GM18499 (cell line): ENCODE measurements at regions not wholly inside any gene's neighbourhood (a gene's known extent, or its start where the extent isn't known, plus 50 kb on each side); places are given as distances from the start of the nearest gene placed in this dataset.

Experiments
- ATAC-seq: cut with Tn5 transposase; IDR thresholded peaks from one replicate; pipeline ENCODE4 v1.9.1; 2021; ENCODE audit warnings: moderate number of reproducible peaks; ENCODE audit not compliant: insufficient read depth, unreplicated experiment

- no peak for ATAC-seq
Observed at GRCh38 chr2:65870826-65871225, 438.4 kb upstream of the SPRED2 start.

GRCh38 chr2:65869296-65869695 lies 436.9 kb upstream of the SPRED2 start:
- no peak for ATAC-seq

DNA sequence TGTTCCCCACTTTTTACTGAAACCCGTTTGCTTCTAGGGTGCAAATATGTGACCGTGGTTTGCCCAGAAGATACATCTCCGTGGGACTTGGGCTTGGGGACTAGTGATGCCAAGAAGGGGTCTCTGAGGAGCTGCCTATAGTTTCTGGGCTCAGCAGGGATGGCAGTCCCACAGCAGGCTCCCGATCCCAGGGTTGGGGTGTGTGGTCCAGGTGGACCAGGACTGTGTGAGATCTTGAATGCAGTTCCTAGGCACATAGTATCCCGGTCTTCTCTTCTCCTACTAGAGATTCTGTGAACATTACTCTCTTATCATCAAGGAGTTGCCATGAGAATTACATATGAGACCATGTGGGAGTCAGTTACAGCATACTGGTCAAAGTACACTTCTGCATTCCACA lies 435.8 kb upstream of the SPRED2 start:
- no peak for ATAC-seq

DNA sequence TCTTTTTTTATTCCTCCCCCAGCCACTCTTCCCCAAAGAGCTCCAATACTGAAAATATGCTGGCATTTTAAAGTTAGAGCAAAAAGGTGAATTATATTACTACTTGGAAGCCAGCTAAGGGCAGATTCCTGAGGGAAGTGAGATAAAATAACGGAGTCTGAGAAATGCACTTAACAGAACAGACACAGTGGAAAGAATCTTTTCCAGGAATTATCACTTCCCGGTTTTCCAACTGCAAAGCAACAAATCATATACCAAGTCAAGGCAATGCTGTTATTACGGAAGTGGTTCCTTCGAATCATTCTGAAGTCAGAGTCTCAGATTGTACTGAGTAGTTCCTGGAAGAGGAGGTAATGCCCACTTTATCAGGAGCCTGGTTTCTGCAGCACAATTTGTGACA lies 435.0 kb upstream of the SPRED2 start:
- no peak for ATAC-seq

DNA sequence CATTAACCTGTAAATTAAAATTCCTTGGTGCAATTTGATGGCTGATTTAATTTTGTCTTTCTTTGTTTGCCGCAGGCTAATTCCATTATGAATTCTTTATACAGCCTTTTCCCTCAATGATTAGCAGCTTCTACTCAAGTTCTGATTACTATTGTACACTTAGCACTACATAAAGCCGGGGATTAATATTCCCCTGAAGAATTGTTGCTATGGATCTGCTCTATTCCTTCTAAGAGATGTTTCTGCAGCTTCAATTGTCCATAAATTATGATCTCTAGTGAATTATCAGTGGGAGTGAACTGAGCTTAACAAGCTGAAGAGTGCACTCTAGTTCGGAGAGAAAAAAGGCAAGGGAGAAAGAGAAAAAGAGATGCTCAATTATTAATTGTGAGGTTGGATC lies 433.7 kb upstream of the SPRED2 start:
- no peak for ATAC-seq

DNA sequence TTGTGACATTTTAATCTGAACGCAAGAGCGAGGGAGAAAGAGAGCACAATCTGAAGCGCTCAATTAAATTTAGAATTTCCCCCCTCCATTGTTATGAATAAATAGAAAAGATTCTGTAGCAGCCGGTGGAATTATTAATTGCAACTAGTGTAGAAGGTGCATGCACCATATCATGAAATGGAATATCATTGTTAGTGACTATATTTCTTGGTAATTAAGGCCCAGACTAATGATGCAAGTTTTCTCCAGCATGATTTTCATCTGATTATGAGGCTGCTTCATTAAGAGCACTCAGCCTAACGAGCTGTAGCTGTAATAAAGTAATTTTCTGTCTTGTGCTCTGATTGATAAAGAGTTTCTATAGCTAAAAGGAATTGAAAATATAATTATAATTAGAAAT lies 432.2 kb upstream of the SPRED2 start:
- ATAC-seq: no peak

- no peak for ATAC-seq
Observed at GRCh38 chr2:65863713-65864112, 431.3 kb upstream of the SPRED2 start.

DNA sequence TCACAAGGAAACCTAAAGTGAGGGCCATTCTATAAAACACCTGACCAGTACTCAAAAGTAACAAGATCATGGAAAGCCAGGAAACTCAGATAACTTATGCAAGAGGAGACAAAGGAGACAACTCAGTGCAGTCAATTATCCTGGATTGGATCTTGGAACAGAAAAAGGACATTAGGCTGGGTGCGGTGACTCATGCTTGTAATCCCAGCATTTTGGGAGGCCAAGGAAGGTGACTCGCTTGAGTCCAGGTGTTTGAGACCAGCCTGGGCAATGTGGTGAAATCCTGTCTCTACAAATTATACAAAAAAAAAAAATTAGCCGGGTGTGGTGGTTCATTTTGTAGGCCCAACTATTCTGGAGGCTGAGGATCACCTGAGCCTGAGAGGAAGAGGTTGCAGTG lies 424.5 kb upstream of the SPRED2 start:
- no peak for ATAC-seq

GRCh38 chr2:65856423-65856822 lies 424.0 kb upstream of the SPRED2 start:
- ATAC-seq: no peak

DNA sequence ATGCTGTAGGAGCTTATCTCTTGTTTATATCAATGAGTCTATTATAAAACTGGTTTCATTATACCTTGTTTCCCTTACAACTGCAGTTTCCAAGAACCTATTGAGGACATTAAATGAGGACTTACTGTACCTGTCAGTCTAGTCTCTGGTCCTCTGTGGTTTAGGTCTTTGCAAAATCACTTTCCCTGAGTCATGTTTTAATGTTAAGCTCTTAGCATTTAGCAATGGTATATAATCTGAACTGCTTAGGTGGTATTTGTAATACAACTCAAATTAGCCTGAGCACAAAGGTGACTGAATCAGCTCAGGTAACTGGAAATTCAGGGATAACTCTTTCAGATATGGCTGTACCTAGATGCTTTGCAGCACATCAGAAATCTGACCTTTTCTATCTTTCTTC lies 418.3 kb upstream of the SPRED2 start:
- no peak for ATAC-seq

DNA sequence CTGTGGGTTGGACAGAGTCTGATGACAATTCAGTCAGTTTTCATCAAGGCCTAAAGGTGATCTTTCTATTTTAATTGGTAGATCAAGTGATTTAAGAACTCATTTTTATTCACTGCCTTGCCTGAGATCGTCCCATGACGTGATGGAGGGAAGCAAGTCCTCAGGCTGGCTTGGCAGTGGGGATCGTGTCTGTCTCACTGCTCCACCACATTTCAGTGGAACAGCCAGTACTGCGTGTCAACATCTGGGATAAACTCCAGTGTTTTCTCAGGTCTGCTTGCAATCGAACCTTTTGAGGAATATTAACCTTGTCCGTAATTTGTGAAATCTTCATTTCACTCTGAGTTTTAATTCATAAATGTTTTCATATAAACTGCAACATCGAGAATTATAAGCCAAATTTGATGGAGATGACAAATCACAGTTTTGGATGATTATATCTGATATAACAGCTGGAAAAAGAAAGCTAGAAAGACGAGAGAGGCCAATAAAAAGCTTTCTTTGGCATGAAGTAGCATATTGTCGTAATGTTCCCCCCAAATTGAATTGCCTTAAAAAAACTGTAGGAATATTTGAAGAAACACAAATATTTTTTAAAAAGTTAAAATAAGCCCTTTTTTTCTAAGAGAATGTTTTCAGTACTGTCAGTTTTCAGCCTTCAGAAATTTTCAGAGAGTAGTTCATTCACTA lies 414.7 kb upstream of the SPRED2 start:
- no peak for ATAC-seq

- ATAC-seq: no peak
Observed at GRCh38 chr2:65845442-65846182, 413.2 kb upstream of the SPRED2 start.

- no peak for ATAC-seq
Observed at GRCh38 chr2:65842104-65842503, 409.7 kb upstream of the SPRED2 start.

DNA sequence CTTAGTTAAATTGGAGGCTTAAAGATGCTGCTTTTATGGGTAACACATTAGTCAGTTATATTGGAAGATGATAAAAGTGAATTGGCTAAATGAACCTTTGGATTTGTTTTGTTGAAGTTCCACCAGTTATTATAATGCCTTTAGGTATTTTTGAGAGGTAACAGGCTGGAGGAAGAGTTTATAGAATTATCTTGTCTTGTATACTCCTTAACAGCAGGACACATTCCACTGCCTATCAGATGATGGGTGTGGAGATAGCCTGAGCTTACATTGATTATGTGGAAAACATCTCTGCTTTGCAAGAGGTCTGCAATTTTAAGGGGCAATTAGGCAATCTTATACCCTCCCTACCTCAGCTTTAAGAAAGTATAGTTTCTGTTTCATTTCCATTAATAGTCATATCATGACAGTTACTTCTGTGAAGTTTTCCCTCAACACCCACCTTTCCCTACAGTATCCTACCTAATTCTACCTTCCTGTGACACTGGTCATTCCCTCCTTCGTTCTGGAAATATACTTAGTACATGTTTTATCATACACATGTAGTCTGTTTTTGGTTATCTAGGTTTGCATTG lies 403.7 kb upstream of the SPRED2 start:
- ATAC-seq: no peak

DNA sequence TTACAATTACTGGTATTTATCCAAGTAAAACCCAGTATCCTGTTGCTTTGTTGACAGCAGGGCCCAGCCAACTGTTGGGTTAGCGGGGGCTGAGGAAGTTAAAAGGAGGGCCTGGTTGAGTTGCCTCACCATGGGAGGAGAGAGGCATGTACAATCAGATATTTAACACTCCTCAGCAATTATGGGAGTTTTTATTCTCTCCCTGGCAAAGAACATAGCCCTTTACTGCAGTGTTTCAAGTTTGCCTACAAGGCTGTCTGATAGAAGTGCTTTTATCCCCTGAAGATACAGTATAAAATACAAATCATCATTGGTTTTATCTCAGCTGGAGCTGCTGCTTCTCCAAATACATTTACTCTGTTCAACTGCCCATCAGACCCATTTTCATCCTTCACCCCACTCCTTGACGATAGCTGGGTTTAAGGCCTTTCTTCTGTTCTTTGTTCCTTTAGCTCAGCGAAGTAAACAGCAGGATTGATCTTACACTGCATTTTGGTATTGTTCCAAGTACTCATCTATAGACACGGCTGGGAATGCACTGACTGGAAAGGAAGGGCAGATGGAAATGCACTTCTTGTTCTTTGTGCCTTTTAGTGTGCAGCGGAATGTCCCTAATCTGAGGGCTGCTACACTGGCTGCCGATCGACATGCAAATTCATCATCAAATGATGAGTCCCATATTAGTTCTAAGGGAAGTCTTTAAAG lies 402.5 kb upstream of the SPRED2 start:
- no peak for ATAC-seq

- ATAC-seq: no peak
Observed at GRCh38 chr2:65834062-65834461, 401.7 kb upstream of the SPRED2 start.

GRCh38 chr2:65831509-65831908 lies 399.1 kb upstream of the SPRED2 start:
- ATAC-seq: no peak

DNA sequence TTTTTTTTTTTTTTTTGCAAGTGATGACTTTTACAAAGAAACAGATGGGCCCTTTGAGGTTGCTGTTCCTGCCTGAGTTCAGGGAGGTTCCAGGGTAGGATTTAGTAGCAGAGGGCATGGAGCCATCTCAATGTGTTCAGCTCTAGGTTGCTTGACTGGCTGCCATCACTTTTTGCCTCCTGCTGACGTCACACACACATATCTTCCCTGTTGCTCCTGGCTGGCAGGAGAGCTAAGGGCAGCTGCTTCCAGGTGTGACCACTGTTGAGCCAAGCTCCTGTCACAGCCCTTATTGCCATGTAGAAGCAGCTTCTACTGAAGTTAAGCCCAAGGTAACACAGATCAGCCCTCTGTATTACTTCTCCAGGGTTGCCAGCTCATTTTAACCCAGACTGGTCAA lies 394.2 kb upstream of the SPRED2 start:
- no peak for ATAC-seq

GRCh38 chr2:65823511-65823910 lies 391.1 kb upstream of the SPRED2 start:
- ATAC-seq: no peak

- ATAC-seq: no peak
Observed at GRCh38 chr2:65820454-65820853, 388.1 kb upstream of the SPRED2 start.

DNA sequence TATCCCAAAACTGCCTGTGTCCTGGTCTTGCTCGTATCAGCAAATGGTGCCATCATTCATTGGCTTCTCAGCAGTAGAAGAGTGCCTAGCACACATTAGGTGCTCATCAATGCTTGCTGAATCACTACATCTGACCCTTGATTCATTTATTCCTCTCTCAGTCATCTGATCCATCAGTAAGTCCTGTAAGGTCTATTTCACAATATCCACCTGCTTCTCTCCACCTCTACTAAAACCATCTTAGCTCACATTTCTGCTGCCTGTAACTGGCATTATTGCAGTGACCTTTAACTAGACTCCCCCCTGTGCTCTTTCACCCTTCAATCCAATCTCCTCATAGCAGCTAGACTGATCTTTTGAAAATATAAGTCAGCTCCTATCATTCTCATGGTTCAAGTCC lies 387.6 kb upstream of the SPRED2 start:
- no peak for ATAC-seq
